ENCODE measurements at regions not wholly inside any gene's neighbourhood (a gene's known extent, or its start where the extent isn't known, plus 50 kb on each side); places are given as distances from the start of the nearest gene placed in this dataset.

GRCh38 chr6:110037726-110038295, 59.7 kb downstream of the GPR6 start:
- no peaks in the 10 kb centered on the region for H3K36me3 ChIP-seq
- TF ChIP-seq, protein P1, sequence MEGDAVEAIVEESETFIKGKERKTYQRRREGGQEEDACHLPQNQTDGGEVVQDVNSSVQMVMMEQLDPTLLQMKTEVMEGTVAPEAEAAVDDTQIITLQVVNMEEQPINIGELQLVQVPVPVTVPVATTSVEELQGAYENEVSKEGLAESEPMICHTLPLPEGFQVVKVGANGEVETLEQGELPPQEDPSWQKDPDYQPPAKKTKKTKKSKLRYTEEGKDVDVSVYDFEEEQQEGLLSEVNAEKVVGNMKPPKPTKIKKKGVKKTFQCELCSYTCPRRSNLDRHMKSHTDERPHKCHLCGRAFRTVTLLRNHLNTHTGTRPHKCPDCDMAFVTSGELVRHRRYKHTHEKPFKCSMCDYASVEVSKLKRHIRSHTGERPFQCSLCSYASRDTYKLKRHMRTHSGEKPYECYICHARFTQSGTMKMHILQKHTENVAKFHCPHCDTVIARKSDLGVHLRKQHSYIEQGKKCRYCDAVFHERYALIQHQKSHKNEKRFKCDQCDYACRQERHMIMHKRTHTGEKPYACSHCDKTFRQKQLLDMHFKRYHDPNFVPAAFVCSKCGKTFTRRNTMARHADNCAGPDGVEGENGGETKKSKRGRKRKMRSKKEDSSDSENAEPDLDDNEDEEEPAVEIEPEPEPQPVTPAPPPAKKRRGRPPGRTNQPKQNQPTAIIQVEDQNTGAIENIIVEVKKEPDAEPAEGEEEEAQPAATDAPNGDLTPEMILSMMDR (IDR thresholded peaks at IDR 0.05; ENCODE audit: low read depth, low read length): no peak
- no peaks in the 10 kb centered on the region for H3K9me3 ChIP-seq
- H3K4me3 ChIP-seq (ENCODE audit: low read depth, low read length): no peak overlapping the region
- no peak for DNase-seq
- H3K27me3 ChIP-seq: no peaks in the 10 kb centered on the region; the same call in 1 of the 2 replicates
- H3K4me1 ChIP-seq: no peaks in the 10 kb centered on the region; the same call in 1 of the 2 replicates

- peak; percentile 85 for DNase-seq
- no peaks in the 10 kb centered on the region; the same call in 1 of the 2 replicates for H3K27me3 ChIP-seq
- H3K36me3 ChIP-seq: no peaks in the 10 kb centered on the region
- peak overlapping the region; percentile 60 for H3K4me3 ChIP-seq (ENCODE audit: low read depth, low read length)
- no peaks in the 10 kb centered on the region; the same call in 1 of the 2 replicates for H3K4me1 ChIP-seq
- no peaks in the 10 kb centered on the region for H3K9me3 ChIP-seq
- TF ChIP-seq, protein P1 (IDR thresholded peaks at IDR 0.05; ENCODE audit: low read depth, low read length): peak; percentile 98
Measured at GRCh38 chr6:110039364-110039980, 61.4 kb downstream of the GPR6 start.

DNA sequence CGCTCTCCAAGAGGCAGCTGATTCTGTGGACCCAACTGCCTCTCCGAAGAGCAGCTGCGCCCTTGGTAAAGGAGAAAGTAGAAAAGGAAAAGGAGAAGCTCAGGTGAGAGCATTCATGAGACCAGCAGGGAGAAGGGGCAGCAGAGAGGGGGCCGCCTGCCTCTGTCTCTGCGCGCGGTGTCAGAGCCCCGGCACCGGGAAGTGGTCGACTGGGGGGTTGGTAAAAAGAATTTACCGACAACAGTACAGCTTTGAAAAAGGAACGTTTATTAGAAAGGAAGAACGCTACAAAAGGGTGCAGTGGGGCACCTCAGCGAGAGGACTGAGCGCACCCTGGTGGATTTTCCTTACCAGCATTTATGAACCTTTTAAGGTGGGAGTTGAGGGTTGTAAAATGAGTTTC, 61.9 kb downstream of the GPR6 start:
- DNase-seq: peak; percentile 30
- no peaks in the 10 kb centered on the region; the same call in 1 of the 2 replicates for H3K4me1 ChIP-seq
- no peaks in the 10 kb centered on the region for H3K36me3 ChIP-seq
- H3K27me3 ChIP-seq: no peaks in the 10 kb centered on the region; the same call in 1 of the 2 replicates
- peak overlapping the region; percentile 60 for H3K4me3 ChIP-seq (ENCODE audit: low read depth, low read length)
- H3K9me3 ChIP-seq: no peaks in the 10 kb centered on the region
- TF ChIP-seq, protein P1 (IDR thresholded peaks at IDR 0.05; ENCODE audit: low read depth, low read length): peak; percentile 58

- no peak for DNase-seq
- Histone ChIP-seq H3K27me3 (no peaks in the 10 kb centered on the region; the same call in none of the 2 replicates), H3K4me3 (ENCODE audit: low read depth, low read length) (no peak overlapping the region), H3K4me1 (no peaks in the 10 kb centered on the region; the same call in 1 of the 2 replicates), H3K36me3 (no peaks in the 10 kb centered on the region), H3K9me3 (no peaks in the 10 kb centered on the region)
- TF ChIP-seq, protein P1 (IDR thresholded peaks at IDR 0.05; ENCODE audit: low read depth, low read length): no peak
Measured at GRCh38 chr6:110040716-110041115, 62.6 kb downstream of the GPR6 start.

GRCh38 chr6:110041126-110041525, 63.0 kb downstream of the GPR6 start:
- DNase-seq: no peak
- H3K9me3 ChIP-seq: no peaks in the 10 kb centered on the region
- no peaks in the 10 kb centered on the region; the same call in 1 of the 2 replicates for H3K4me1 ChIP-seq
- TF ChIP-seq, protein P1 (IDR thresholded peaks at IDR 0.05; ENCODE audit: low read depth, low read length): no peak
- no peaks in the 10 kb centered on the region for H3K36me3 ChIP-seq
- H3K27me3 ChIP-seq: no peaks in the 10 kb centered on the region; the same call in none of the 2 replicates
- H3K4me3 ChIP-seq (ENCODE audit: low read depth, low read length): no peak overlapping the region

- Histone ChIP-seq H3K4me3 (ENCODE audit: low read depth, low read length) (no peak overlapping the region), H3K27me3 (no peaks in the 10 kb centered on the region; the same call in none of the 2 replicates), H3K4me1 (no peaks in the 10 kb centered on the region; the same call in 1 of the 2 replicates), H3K9me3 (no peaks in the 10 kb centered on the region), H3K36me3 (no peaks in the 10 kb centered on the region)
- DNase-seq: no peak
- TF ChIP-seq, protein P1 (IDR thresholded peaks at IDR 0.05; ENCODE audit: low read depth, low read length): no peak
Measured at GRCh38 chr6:110041830-110042229, 63.7 kb downstream of the GPR6 start.

All from BE2C (cell line).